Stimulated activated CD8-positive, alpha-beta memory T cell treated with anti-CD3 and anti-CD28 coated beads, Interleukin-7, amount 100 ng/mL, for 48 hours (primary cell): ENCODE measurements at regions not wholly inside any gene's neighbourhood (a gene's known extent, or its start where the extent isn't known, plus 50 kb on each side); places are given as distances from the start of the nearest gene placed in this dataset.
"Not testable (repeated sequence)": the region's sequence is repeated elsewhere in the genome, so short reads cannot be mapped to it uniquely, and the experiment has no call there.

ENCODE experiments used
- DNase-seq, 2 donors: peaks; one replicate each; pipeline ENCODE4 v3.0.0-alpha.2; 2020; ENCODE audit warnings: low read depth in 1 of 2; ENCODE audit errors: extremely low read depth in 1 of 2

DNA sequence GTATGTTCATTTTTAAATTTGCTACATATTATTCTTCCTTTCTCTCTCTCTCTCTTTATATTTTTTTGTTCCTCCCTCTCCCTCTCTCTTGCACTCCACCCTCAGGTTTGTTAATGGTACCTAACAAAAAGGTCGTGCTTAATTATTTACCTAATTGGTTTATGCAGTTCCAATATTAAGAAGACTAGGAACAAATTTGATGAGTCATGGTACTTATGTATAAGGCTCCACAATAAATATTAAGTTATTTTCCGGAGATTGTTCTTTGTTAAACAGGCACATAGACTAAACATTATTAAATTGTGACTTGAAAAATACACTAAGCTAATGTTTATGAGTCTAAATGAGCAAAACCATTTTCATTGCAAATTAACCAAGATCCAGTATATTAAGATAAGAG, 1200.8 kb upstream of the ALCAM start:
- no peak for DNase-seq

DNA sequence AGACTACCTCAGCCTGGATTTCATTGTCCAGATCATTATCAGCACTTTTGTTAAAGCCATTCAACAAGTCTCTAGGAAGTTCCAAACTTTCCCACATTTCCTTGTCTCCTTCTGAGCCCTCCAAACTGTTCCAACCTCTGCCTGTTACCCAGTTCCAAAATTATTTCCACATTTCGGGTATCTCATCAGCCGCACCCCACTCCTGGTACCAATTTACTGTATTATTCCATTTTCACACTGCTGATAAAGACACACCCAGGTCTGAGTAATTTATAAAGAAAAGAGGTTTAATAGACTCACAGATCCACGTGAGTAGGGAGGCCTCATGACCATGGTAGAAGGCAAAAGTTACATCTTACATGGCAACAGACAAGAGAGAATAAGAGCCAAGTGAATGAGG, 1198.3 kb upstream of the ALCAM start:
- no peak for DNase-seq

DNA sequence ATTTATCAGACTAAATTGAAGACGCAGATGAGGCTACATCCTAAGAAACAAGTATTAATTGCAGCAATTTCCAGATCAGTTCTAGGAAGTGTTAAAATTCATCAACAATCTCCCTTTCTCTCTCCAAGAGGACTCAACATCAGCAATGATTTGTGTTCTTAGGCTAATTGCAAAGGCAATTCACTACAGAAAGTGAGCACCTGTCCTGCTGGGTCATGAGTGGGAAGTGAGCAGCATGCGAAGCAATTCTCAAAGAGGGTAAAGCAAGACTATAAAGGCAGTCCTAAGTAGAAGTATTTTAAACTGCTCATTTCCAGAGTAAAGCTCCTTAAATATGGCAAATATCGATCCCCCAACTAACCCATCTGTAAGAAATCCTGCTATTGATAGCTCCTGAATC, 1191.0 kb upstream of the ALCAM start:
- DNase-seq = no peak

DNA sequence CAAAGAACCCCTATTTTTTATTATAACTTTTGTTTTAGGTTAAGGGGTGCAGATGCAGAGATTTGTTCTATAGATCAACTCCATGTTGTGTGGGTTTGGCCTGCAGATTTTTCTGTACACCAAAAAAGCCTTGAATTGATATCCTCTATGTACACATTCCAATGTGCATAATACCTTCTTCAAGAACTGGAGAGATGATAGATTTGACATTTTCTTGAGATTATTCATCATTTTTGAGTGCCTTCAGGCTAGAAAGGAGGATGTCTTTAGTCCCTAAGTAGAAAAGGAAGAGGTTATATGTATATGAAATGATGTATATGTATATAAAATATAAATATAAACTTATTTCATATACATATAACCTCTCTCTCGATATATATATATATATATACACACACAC, 1190.0 kb upstream of the ALCAM start:
- DNase-seq = no peak

DNA sequence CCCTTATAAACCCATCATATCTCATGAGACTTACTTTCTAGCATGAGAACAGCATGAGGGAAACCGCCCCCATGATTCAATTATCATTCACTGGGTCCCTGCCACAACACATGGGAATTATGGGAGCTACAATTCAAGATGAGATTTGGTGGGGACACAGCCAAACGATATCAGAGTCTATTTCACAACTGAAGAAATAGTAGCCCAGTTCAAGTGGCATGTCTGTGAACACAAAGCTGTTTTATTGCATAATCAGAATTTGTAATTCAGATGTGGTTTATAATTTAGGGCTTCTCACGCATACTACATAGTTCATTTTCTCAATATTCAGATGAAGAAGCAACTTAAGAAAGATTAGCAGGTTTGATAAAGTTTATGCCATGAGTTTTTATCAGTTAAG, 1188.0 kb upstream of the ALCAM start:
- DNase-seq = no peak

DNA sequence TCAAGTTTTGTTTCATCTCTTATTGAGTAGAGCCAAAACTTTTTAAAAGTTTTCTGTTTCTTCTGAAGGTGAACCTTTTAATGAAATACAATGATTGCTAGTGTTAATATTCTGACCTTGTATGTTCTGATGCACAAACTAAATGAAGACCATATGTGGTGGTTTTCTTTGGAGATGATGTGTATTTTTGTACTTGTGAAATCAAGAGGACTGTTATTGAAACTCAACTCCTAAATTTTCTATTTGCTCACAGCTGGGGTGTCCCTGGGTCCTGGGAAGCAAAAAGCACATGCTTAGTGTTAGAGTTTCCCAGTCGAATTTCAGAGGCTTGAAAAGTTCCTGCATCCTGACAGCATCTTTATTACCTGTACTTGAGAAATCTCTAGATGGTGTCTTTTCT, 1185.8 kb upstream of the ALCAM start:
- DNase-seq = no peak

DNA sequence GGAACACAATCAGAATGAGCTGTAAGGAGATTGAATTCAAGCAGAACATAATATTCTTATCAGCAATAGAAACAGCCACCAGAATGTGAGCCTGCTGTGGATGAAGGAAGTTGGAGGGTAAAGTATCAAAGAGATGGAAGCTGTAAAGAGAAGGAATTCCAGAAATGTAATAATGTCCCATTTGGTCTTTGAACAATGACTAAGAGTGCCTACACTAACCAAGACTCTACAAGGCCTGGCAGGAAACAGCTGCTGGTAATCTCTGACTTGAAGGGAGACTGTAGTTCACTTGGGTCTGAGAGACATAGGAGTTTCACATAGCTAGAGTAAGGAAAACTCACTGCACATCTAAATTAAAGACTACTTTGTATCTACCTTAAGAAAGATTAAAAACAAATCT, 1176.0 kb upstream of the ALCAM start:
- DNase-seq = no peak

DNA sequence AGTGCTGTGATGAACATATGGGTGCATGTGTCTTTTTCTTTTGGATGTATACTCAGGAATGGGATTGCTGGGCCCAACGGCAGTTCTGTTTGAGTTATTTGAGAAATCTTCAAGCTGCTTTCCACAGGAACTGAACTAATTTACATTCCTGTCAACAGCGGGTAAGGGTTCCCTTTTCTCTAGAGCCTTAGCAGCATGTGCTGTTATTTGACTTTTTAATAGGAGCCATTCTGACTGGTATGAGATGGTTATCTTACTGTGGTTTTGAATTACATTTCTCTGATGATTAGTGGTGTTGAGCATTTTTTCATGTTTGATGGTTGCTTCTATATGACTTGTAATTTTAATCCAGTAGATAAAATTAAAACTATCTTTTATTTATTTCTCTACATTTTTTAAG, 1168.6 kb upstream of the ALCAM start:
- no peak for DNase-seq

DNA sequence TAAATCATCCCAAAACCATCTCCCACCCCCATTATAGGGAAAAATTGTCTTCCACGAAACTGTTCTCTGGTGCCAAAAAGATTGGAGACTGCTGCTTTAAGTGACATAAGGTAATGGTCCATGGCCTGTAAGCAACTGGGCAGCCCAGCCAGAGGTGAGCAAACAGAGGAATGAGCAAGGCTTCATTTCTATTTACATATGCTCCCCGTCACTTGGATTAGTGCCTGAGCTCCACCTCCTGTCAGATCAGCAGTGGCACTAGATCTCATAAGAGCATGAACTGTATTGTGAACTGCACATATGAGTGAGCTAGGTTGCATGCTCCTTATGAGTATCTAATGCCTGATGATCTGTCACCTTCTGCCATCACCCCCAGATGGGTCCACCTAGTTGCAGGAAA, 1159.8 kb upstream of the ALCAM start:
- no peak for DNase-seq

DNA sequence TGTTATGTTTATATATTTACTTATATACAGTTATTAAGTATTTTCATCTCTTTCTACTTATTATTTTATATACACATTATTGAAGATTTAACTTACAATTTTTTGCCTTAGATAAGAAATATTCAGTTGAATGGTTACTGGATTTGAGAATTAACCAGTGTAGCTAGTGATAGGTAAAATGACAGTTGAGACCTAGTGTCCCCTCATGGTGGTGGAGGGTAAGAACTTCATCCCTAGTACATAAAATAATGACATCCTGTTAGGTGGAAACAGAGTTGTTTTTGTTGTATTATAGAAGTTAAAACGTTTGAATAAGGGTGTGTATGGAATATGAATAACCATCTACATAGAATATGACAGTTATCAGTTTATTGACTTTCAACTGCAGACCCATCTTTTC, 1152.4 kb upstream of the ALCAM start:
- no peak for DNase-seq

DNA sequence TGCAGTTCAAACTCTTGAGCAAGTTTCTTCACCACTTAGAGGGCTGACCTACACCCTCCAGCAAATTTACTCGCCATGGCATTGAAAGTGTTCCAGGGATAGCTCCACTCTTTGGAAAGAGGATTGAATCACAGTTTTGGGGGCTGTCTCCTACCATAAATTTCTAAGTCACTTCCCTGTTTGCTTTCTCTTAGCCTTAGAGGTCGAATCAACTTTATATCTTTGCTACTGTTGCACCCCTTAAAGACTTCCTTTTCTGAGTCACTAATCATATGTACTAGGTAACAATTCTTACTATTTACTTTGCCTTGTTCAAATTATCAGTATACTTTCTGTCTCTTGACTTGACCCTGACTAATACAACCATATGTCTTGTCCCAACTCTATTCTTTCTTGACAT, 1151.8 kb upstream of the ALCAM start:
- no peak for DNase-seq

DNA sequence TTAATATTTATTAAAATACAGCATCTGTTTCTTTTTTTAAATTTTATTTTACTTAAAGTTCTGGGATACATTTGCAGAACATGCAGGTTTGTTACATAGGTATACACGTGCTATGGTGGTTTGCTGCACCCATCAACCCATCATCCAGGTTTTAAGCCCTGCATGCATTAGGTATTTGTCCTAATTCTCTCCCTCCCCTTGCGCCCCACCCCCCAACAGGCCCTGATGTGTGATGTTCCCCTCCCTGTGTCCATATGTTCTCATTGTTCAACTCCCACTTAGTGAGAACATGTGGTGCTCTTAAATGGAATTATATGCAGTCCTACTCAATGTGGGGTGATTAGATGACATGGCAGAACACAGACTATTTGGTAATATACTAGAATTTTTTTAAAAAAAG, 1147.7 kb upstream of the ALCAM start:
- DNase-seq = not testable (repeated sequence)

DNA sequence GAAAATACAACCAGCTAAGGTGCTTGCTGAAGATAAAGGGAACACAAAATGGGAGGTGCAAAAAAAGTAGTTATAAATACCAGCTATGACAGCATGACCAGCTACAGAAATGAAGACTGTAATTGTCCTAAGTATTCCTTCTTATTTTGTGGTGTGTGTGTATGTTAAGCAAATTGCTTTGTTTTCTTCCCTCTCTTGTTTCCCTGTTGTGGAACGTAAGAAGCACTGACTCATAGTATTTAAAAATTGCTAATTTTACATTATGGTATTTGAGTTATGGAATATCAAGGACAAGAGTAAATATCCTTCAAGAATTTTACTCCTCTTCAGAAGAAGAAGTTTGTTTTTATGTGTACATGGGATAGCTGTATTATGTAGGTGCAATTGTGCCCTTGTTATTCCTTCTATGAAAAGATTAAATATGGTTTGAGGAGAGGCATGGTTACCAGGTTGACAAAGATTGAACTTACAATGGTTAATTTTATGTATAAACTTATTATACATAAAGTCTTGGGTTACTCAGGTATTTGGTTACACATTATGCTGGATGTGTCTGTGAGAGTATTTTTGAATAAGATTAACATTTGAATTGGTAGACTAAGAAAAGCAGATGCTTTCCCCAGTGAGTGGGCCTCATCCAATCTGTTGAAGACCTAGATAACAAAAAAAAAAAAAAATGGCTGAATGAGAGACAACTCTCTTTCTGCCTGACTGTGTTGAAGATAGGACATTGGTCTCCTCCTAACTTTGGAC, 1132.1 kb upstream of the ALCAM start:
- no peak for DNase-seq

DNA sequence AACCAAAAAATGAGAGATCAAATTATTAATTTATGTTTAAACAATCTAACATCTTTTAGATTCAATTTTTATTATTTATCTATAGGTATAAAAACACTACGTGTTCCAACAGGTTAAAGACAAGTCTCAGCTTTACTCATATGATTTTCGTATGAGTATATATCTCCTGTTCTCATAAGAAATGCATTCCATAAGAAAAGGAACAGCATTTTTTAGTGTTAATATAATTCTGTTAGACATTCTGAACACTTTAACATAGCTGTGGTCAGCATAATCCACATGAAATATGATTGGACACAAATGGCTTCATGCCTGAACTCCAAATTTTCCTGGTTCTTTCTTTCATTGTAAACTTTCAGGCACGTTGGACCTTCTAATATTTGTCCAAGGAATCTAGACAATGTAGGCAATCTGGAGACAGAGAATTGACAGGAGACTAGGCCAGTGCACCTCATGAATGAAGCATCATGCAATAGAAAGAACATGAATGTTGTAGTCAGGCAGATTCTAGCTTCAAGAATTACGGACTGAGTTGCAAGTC, 1122.0 kb upstream of the ALCAM start:
- no peak for DNase-seq

DNA sequence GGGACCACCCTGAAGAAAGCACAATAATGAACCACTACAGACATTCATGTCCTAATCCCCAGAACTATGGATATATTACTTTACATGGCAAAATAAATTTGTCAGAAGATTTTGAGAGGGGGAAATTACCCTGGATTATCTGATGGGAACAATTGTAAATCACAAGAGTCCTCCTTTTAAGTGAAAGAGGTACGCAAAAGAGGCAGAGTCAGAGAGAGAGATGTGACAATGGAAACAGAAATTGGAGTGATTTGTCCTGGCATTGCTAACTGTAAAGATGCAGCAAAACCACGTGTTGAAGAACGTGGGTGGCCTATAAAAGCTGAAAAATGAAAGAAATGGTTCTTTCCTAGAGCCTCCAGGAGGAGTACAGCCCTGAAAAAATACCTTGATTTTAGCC, 1121.4 kb upstream of the ALCAM start:
- DNase-seq = no peak

DNA sequence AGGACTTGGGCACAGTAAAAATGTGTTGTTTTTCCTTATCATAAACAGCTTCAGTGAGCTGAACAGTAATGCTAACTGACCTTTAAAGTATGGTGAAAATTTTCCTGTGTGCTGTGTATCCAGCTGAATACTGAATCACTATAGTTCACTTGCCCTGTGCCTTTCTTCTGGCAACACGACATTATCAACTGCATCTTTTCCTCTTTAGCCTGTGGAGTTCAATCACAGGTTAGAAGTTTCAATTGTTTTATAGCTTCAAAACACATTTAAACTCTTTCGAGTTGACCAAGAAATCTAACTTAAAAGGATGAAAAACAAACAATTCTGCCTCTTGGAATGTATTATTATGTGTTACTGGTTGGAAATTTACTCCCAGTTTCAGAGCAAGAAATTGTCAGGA, 1120.7 kb upstream of the ALCAM start:
- no peak for DNase-seq

DNA sequence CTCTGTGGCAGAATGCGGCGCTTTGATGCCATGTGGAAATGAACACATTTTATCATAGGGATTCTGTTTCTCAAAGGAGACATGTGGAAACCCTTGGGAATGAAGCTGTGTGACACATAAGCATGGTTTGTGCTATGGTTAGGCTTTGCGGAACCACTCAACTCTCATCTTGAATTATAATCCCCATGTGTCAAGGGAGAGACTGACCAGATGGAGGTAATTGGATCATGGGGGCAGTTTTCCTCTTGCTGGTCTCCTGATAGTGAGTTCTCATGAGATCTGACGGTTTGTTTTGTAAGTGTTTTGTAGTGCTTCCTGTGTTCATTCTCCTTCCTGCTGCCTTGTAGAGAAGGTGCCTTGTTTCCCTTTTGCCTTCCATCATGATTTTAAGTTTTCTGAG, 1109.2 kb upstream of the ALCAM start:
- DNase-seq = no peak

DNA sequence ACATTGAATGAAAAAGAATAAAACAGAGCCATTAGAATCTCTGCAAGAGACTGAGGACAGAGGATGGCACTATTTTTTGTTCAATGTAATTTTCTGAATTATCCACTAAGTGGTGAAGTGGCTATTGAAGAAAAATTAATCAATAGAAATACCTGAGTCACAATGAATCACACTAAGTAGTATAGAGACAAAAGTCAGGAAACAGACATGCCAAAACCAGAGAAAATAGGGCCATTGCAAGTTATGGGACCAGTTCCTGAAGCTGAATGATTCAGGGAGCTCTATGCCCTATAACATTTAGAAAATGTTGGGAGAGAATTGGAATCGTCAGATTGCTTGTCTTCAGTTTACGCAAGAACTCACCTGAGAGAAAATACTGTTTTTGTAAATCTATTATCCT, 1103.2 kb upstream of the ALCAM start:
- no peak for DNase-seq

DNA sequence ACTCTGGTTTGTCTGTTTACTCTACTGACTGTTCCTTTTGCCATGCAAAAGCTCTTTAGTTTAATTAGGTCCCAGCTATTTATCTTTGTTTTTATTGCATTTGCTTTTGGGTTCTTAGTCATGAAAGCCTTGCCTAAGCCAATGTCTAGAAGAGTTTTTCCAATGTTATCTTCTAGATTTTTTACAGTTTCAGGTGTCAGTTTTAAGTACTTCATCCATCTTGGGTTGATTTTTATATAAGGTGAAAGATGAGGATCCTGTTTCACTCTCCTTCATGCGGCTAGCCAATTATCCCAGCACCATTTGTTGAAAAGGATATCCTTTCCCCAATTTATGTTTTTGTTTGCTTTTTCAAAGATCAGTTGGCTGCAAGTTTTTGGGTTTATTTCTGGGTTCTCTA, 1100.5 kb upstream of the ALCAM start:
- not testable (repeated sequence) for DNase-seq

DNA sequence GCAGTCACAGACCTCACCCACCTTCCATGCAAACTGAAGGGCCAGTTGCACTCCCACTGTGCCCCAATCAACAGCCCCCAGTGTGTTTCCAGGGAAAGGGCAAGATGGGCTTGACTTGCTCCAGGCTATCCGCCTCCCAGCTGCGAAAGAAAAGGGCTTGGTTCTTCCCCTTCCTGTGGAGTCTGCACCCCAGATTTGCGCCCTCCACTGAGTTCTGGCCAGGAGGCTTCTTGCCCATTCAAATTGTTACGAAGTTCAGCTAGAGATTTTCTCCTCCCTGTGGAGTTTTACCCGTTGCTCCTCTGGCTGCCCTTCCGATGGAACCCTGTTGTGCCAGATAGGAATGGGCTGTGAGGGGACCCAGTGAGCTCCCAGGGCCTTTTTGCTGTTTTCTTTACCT, 1096.9 kb upstream of the ALCAM start:
- DNase-seq = no peak

DNA sequence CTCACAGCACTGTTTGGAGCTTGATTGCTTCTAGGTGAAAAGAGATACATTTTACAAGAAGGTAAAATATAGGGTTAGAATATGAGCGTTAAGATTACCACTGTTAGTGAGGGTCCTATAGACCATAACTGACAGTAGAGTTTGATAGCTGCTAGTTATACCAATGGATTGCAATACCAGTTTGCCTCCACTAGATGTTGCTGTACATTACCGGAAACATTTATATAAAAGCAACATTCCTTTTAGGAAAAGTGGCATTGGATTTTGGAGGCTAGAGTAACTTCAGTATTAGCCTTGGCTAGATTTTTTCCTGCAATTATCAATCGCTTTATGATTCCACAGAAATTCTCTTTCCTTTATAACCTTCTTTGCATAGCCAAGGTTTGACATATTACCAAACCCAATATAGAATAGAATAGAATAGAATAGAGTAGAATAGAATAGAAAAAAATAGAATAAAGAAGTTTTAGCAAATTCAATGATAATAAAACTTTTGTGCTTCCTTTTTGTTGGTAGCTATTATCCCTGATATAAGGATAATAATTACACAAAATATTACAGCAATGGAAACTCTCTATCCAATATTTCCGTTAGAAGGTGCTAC, 1093.6 kb upstream of the ALCAM start:
- DNase-seq = no peak

DNA sequence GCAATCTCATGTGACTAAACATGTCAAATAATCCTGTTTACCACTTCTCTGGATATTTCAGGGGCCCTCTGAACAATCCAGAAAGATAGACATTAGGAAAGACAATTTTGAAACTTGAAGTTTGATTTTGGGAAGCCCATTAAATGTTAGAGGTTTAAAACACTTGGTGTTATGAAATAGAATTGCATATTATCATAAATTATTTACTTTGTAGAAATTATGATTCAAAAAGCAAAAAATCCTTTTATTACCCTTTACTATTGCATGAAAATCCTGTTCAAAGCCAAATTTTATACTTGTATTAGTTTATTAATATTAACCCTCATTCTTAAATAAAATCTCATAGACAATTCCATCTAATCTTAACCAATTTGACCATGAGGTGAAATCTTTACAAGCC, 1091.5 kb upstream of the ALCAM start:
- no peak for DNase-seq

DNA sequence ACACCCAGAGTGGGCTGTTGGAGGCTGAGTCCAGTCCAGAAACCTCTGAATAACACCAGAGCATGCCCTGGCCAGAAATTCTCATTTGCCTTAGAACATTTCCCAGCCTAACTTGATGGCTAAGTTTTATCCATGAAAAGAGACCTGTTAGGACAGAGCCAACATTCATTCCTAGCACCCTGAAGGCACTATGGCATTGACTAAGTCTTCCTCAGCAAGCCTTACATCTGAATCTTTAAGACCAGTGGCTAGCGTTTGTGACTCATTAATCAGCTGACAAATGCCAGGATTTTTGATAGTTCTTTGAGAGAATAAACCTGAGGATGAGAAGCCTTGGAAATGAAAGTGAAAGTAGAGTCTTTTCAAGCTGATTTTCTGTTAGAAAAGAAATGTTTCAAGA, 1087.1 kb upstream of the ALCAM start:
- DNase-seq = no peak
